Muscle of back (tissue), 3 donors: ENCODE measurements at regions not wholly inside any gene's neighbourhood (a gene's known extent, or its start where the extent isn't known, plus 50 kb on each side); places are given as distances from the start of the nearest gene placed in this dataset.
"Not testable (repeated sequence)": the region's sequence is repeated elsewhere in the genome, so short reads cannot be mapped to it uniquely, and the experiment has no call there.

Experiments used
- DNase-seq, 3 donors: peaks; one replicate each; pipeline versions ENCODE4 v3.0.0 to v3.0.0-alpha.2; 2013

- DNase-seq = no peak
Measured at GRCh38 chr2:224261326-224261725, 140.6 kb downstream of the FAM124B start.

- DNase-seq = peak; percentile 79 to 94 (median 86)
Measured at GRCh38 chr2:224260372-224261020, 141.4 kb downstream of the FAM124B start.

GRCh38 chr2:224259831-224260230, 142.1 kb downstream of the FAM124B start:
- DNase-seq = no peak

GRCh38 chr2:224258059-224258458, 143.8 kb downstream of the FAM124B start:
- DNase-seq = no peak

- no peak for DNase-seq
Measured at GRCh38 chr2:224257156-224257555, 144.8 kb downstream of the FAM124B start.

- DNase-seq = no peak
Measured at GRCh38 chr2:224253464-224253863, 148.4 kb downstream of the FAM124B start.

- DNase-seq = peak in 1 of 3 donors; percentile 50
Measured at GRCh38 chr2:224252631-224253030, 149.3 kb downstream of the FAM124B start.

- no peak for DNase-seq
Measured at GRCh38 chr2:224248944-224249371, 152.9 kb downstream of the FAM124B start.

GRCh38 chr2:224242561-224242960, 159.3 kb downstream of the FAM124B start:
- DNase-seq = no peak

GRCh38 chr2:224241812-224242211, 160.1 kb downstream of the FAM124B start:
- no peak for DNase-seq

- DNase-seq = no peak
Measured at GRCh38 chr2:224241001-224241400, 160.9 kb downstream of the FAM124B start.

- DNase-seq = peak in 1 of 3 donors; percentile 69
Measured at GRCh38 chr2:224223851-224224555, 177.9 kb downstream of the FAM124B start.

GRCh38 chr2:224222974-224223373, 178.9 kb downstream of the FAM124B start:
- peak in 1 of 3 donors; percentile 25 for DNase-seq

GRCh38 chr2:224222291-224222690, 179.6 kb downstream of the FAM124B start:
- no peak for DNase-seq

- peak in 1 of 3 donors; percentile 87 for DNase-seq
Measured at GRCh38 chr2:224221455-224221913, 180.4 kb downstream of the FAM124B start.

- no peak for DNase-seq
Measured at GRCh38 chr2:224220586-224221255, 181.2 kb downstream of the FAM124B start.

GRCh38 chr2:224219781-224220180, 180.7 kb upstream of the SERPINE2 start:
- no peak for DNase-seq

GRCh38 chr2:224217962-224218347, 178.9 kb upstream of the SERPINE2 start:
- peak in 2 of 3 donors; percentile 58 to 82 for DNase-seq

- no peak for DNase-seq
Measured at GRCh38 chr2:224217233-224217961, 178.3 kb upstream of the SERPINE2 start.

GRCh38 chr2:224215611-224216010, 176.5 kb upstream of the SERPINE2 start:
- not testable (repeated sequence) for DNase-seq

GRCh38 chr2:224213396-224213795, 174.3 kb upstream of the SERPINE2 start:
- DNase-seq = no peak

- DNase-seq = peak in 1 of 3 donors; percentile 65
Measured at GRCh38 chr2:224211791-224212190, 172.7 kb upstream of the SERPINE2 start.
